HG02970 (cell line): ENCODE measurements at regions not wholly inside any gene's neighbourhood (a gene's known extent, or its start where the extent isn't known, plus 50 kb on each side); places are given as distances from the start of the nearest gene placed in this dataset.
"Not testable (repeated sequence)": the region's sequence is repeated elsewhere in the genome, so short reads cannot be mapped to it uniquely, and the experiment has no call there.

ENCODE experiments used
- ATAC-seq: cut with Tn5 transposase; IDR thresholded peaks from one replicate; pipeline ENCODE4 v1.9.1; 2021; ENCODE audit warnings: mild to moderate bottlenecking, moderate library complexity, moderate number of reproducible peaks; ENCODE audit not compliant: unreplicated experiment, low FRiP score

DNA sequence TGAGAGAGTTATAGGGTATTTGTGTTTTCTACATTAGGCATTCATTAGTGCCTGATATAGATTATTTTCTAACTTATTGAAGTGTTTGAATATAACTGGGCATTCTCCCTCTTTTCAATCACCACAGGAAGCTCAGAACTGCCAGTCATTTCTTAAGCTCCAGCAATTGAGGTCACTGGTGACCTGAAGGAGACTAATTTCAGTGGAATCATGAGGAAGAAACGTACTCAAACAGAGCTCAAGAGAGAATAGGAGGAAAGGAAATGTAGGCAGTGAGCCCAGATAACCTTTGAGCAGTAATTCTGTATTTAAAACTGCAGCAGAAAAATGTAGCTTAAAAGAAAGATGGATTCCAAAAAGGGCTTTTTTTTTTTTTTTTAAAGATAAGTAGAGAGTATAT is 1035.5 kb downstream of the SOCS6 start:
- no peak for ATAC-seq

DNA sequence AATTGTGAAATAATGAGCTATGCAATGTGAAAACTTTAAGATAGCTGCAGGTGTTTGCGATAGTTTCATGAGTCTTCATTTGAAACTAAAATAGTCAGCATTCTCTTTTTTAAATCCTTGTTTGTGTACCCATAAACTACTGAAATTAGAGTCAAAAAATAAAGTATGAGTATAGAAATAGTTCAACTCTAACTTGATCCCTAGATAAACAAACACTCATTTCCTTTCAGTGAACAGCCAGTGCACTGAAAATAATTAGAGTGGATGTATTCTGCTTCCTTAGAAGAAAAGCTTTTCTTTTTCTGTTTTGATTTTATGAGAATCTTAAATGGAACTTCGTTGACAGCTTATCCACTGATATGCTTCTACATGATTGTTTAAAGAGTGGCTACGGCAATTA is 1033.4 kb downstream of the SOCS6 start:
- no peak for ATAC-seq

DNA sequence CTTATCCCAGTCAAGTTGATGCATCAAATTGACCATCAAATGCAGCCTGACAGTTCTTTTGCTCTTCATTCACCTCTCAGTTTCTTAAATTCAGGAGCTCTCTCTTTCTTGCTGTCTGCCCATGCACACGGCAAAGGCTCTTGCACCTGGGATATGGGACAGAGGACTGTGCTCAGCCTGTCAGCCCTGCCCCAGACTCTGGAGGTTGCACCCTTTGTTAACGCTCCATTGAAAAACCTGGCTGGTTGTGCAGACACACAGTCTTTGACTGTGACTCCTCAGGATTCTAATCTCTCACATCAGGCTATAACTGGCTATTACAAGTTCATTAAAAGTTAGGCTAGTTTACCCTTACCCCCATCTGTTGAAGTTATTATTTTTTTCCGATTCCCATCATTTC is 1032.5 kb downstream of the SOCS6 start:
- ATAC-seq: no peak

DNA sequence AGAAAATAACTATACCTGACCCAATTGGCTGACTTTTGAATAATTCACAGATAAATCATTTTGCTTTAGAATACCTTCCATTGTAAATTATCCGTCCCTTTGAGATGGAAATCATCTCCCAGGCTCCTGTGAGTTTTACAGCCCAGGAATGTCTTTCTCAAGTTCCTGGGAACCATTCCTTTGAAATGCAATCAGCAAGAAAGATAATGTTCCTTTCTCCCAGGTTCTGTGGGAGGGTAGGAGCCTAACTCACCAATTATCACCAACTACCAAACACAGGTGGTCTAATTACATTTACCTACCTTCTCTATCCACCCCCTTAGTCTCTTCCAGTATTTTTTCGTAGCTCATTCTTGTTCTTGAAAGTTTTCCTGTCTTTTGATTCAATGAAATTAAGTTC is 1016.0 kb downstream of the SOCS6 start:
- no peak for ATAC-seq

DNA sequence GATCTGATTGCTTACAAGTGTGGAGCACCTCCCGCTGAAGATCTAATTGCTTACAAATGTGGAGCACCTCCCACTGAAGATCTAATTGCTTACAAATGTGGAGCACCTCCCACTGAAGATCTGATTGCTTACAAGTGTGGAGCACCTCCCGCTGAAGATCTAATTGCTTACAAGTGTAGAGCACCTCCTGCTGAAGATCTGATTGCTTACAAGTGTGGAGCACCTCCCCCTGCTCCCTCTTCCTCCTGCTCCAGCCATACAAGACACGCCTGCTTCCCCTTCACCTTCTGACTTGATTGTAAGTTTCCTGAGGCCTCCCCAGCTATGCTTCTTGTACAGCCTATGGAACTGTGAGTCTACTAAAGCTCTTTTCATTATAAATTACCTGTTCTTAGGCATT is 1014.9 kb downstream of the SOCS6 start:
- not testable (repeated sequence) for ATAC-seq

DNA sequence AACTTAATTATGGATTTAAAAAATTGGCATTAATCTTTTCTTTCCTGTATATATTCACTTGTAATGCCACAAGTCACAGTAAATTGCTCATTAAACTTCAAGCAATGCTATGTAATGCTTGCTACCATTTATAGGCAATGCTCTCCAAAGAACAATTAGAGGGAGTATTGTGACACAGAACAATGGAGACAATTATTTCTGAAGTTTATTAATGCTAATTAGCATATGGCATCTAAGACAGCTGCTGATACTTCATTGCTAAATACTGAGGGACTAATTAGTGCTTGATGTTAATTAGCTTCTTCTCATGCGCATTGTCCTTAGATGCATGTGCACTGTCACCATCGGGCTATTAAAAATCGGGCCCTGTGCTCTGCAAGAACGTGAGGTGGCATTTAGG is 1012.8 kb downstream of the SOCS6 start:
- ATAC-seq: no peak

DNA sequence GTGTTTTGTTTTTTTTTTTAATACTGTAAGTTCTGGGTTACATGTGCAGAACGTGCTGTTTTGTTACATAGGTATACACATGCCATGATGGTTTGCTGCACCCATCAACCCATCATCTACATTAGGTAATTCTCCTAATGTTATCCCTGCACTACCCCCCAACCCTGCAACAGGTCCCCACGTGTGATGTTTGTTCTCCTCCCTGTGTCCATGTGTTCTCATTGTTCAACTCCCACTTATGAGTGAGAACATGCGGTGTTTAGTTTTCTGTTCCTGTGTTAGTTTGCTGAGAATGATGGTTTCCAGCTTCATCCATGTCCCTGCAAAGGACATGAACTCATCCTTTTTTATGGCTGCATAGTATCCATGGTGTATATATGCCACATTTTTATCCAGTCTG is 1005.4 kb downstream of the SOCS6 start:
- not testable (repeated sequence) for ATAC-seq

DNA sequence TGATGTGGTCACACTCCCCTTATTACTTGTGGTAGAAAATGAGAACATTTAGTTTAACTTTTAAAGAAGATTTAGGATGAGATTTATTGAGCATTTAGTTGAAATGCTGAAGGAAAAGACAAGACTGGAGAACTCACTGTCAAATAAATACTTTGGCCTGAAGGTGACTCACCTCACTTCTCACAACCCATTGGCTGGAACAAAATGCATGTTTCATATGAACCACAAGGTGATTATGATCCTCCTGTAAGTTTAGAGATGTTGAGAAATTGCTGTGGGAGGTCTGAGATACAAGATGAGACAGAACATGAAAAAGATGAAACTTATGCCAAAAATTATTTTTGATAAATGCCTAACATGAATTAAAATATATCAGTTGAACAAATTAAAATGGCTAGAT is 1004.5 kb downstream of the SOCS6 start:
- no peak for ATAC-seq

DNA sequence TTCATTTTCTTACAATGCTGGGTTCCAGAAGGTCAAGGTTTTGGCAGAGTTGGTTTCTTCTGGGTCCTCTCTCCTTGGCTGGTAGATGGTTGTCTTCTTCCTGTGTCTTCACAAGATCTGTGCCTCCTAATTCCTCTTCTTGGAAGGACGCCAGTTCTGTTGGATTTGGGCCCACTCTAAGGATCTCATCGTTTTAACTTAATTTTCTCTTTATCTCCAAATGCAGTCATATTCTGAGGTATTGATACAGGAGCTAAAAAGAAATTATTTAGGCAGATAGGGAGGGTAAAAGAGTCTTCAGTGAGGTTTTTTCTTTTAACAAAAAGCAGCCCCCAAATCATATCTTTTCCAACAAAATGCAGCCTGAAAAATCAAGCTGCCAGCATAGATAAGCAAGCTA is 998.4 kb downstream of the SOCS6 start:
- no peak for ATAC-seq

DNA sequence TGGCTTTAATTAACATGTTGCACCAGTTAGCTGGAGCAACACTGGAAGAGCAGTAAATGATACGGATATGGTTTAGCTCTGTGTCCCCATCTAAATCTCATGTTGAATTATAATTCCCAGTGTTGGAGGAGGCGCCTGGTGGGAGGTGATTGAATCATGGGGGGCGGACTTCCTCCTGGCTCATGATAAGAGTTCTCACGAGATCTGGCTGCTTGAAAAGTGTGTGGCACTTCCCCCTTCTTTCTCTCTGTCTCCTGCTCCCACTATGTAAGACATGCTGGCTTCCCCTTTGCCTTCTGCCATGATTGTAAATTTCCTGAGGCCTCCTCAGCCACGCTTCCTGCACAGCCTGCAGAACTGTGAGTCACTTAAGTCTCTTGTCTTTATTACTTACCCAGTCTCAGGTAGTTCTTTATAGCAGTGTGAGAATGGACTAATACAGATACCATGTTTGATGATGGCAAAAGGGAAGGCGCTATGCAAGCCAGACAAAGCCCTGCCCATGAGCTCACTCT is 963.6 kb downstream of the SOCS6 start:
- no peak for ATAC-seq

DNA sequence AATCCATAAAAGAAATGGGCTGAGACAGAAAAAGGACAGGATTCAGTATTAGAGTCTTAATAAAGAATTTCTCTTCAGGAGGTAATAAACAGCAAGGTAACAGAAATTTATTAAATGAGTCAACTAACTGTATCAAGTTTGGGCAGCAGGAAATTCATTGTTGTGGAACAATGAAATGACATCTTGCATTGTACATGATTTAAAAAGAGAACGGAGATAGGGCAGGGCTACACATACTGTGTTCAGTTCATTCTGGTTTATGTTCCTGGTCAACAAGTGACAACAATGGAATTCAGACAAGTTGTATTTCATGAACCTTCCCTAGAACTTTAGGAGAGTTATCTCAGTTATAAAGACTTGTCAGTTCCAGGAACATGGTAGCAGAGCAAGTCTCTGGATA is 961.3 kb downstream of the SOCS6 start:
- ATAC-seq: no peak

DNA sequence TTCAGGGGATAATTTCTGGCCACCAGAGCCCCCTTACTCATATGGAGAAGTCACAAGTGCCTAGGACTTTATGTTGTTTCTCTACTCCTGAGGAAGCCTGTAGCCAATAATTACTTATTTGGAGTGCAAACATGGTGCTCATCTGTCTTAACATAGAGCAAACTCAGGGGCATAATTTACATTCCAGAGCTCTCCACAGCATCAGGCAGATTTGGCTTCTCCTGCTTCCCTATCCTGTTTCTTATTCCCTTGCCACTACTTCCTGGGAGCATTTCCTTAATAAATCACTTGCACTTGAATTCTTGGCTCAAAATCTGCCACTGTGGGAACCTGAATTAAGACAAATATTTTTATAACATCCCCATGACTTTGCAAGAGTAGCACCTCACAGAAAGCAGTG is 960.9 kb downstream of the SOCS6 start:
- ATAC-seq: no peak

DNA sequence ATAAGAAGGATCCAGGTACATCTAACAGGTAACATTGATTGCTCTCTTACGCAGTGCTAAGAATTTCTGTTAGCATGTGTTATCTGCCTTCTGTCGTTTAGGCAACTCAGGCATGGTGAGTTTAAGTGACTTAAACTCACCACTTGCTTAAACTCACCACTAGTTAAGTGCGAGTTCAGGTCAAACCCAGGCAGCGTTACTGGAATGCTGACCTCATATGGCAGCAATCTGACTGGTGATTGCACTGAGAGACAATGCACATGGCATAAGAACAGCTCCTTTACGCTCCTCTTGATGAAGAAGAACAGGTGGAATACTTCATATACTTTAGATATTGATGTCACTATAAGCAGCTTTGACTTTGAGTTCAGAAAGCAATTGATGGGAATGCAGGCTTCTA is 954.1 kb downstream of the SOCS6 start:
- no peak for ATAC-seq

DNA sequence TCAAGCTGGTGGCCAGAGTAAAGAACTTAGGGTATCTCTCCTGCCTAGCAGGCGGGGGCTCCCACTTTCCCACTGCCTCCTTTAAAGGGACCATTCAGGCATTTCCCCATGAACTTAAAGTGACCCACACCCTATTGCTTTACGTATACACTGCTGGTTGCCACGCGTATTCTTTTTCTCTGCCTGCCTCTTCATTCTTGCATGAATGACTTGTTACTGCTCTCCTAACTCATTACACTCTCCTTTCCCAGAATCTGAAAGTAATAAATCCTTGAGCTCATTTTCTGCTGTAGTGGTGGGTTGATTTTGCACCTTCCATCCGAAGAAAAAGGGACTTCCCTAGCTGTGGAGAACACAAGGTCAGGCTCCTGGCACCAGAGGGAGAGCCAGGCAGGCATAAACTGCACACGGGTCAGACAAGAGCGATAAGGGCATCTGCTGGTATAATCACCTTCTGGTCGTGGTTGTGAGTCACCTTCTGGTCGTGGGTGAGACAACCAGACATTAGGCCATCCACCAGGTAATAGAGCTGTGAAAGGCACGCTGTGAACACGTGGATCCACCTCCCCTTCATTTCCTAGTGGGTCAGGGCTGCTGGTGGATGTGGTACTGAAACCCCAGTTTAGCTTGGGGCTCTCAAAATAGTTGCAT is 950.3 kb downstream of the SOCS6 start:
- ATAC-seq: no peak

DNA sequence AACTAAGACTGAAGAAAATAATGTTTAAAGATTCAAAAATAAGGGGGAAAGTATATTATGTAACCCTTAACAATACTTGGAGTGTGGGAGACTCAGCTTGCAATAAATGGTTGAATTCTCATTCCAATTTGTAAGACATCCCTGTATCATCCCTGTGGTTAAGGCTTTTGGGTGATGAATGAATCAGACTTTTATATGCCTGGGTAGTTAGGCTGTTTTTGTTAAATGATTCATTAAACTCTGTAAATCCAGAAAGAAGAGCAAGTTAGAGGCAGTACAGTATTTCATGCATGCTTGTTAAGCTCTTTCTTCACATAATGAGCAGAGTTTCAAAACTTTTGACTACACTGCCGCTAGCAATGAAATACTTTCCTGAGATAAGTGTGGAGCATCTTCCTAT is 948.8 kb downstream of the SOCS6 start:
- ATAC-seq: no peak

DNA sequence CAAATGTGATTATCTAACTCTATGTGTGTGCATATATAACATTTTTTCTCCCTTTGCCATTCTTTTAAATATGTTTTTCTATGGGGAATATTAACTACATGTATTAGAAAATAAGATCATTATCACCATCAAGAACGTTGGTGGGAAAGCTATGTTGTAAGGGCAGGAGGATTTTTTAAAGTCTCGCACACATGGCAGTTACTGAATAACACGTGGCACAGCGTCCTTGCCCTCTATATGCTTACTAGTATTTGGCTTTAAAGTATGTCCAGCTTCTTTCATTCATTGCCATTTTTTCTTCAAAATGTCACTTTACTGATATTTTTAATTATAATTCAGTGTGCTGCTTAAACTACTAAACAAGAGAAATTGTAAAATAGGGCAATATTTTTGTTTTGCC is 944.3 kb downstream of the SOCS6 start:
- ATAC-seq: no peak

DNA sequence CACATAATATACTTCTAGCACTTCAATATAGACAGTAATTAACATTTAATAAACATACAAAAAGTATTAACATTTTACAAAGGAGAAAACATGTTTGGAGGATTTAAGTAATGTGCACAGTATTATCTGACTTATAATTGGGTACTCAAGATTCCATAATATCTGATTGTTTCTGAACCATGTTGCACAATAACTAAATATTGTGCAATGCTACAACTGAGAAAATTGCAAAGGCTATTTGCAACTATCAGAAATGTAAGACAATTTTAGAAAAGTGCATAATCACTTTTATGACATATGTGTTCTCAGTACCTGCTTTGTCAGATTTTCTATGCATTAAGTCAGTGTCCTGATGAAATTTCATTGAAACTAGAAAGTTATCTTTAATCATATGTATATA is 934.6 kb downstream of the SOCS6 start:
- ATAC-seq: no peak

DNA sequence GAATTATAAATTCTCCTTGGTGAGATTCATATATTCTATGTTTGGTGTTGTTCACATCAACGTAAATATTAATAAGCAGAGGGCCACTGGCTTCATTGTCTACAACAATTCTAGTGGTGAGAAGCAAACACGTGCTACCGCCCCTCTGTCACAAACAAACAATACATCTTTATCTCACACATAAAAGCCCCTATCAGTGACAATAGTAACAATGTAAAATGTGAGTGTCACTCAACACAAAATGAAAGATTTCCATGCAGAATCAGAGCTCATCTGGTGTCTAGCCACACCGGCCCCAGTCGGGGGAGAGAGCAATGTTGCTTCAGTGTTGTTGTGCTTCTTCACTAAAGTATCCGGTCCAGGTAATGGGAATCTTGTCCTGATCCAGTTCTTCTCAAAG is 932.6 kb downstream of the SOCS6 start:
- no peak for ATAC-seq

DNA sequence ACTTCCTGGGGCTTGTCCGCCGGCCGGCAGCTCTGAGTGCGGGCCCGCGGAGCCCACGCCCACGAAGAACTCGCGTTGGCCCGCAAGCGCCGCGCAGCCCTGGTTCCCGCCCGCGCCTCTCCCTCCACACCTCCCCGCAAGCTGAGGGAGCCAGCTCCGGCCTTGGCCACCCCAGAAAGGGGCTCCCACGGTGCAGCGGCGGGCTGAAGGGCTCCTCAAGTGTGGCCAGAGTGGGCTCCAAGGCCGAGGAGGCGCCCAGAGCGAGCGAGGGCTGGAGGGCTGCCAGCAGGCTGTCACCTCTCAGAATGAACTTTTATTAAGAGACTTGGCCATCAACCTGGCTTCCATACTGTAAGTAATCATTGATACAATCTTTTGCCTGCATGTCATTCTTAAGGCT is 923.9 kb downstream of the SOCS6 start:
- ATAC-seq: not testable (repeated sequence)

DNA sequence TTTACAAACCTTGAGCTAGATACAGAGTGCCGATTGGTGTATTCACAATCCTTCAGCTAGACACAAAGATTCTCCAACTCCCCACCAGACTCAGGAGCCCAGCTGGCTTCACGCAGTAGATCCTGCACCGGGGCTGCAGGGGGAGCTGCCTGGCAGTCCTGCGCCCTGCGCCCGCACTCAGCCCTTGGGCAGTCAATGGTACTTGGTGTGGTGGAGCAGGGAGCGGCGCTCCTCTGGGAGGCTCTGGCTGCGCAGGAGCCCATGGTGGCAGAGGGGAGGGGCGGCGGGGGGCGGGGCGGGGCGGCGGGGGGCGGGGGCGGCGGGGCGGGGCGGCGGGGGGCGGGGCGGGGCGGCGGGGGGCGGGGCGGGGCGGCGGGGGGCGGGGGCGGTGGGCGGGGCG is 923.4 kb downstream of the SOCS6 start:
- ATAC-seq: no peak

DNA sequence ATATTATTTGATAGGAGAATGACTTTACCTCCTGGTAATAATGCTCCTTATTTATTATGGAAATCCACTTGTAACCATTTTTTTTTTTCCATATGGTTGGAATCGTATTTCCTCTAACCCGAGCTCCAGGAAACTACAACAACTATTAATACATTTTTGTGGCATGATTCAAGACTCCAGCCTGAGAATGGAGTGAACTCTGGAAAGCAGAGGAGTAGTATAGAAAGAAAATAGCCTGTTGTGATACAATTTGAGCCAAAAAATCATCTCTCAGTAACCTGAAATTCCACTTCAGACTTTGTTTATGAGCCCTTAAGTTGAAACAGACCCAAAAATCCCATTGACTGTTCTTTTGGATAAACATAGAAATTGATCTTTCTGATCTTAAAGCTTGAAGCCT is 921.1 kb downstream of the SOCS6 start:
- no peak for ATAC-seq

DNA sequence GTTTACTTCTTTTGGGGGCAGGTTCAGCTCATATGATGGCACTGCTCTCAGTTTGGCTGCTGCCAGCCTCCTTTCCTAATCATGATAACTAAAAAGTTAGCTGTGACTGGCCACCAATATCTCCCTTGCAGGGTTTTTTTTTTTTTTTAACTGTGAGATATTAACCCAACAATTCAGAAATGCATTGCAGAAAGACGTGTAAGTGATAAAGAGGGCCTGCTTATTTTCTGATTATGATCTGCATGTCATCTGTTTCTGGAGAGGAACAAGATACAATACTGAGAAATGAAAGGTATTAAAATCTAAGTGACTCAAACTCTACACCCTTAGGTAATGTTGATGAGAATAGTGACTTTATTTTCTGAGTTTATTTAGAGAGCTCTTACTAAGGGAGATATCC is 905.6 kb downstream of the SOCS6 start:
- no peak for ATAC-seq

DNA sequence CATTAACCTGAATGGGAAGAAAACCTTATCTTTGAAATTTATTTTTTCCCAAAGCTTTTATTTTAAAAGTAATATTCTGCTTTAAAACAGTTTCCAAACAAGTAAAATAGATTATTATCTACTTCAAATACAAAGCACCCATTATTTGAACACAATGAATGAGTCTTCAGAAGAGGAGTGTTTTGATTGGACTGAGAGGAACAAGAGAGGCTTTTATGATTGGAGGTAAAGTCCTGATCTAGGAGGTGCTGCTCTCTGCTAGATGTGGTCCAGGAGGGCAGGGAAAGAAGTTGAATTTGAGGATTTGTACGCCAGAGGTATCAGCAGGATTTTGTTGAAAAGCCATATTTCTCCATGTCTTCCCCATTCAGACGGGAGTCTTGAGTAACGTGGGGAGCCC is 900.7 kb downstream of the SOCS6 start:
- no peak for ATAC-seq
